GDM1 (cell line): ENCODE measurements at regions not wholly inside any gene's neighbourhood (a gene's known extent, or its start where the extent isn't known, plus 50 kb on each side); places are given as distances from the start of the nearest gene placed in this dataset.
"Not testable (repeated sequence)": the region's sequence is repeated elsewhere in the genome, so short reads cannot be mapped to it uniquely, and the experiment has no call there.

Experiments used
- DNase-seq: peaks from one replicate; lab custom pipeline; 2025; lab: John Stamatoyannopoulos, UW

- DNase-seq, result no peak
These were observed 440.9 kb upstream of the GRM3 start for GRCh38 chr7:86202833-86203232.

- no peak for DNase-seq
These were observed 441.9 kb upstream of the GRM3 start for GRCh38 chr7:86201767-86202166.

- no peak for DNase-seq
These were observed 443.7 kb upstream of the GRM3 start for GRCh38 chr7:86199881-86200614.

GRCh38 chr7:86190351-86190750 is 453.4 kb upstream of the GRM3 start:
- DNase-seq, result no peak

- no peak for DNase-seq
These were observed 462.2 kb upstream of the GRM3 start for GRCh38 chr7:86181474-86181873.

- no peak for DNase-seq
These were observed 478.9 kb upstream of the GRM3 start for GRCh38 chr7:86164827-86165226.

GRCh38 chr7:86158111-86158510 is 485.6 kb upstream of the GRM3 start:
- no peak for DNase-seq

GRCh38 chr7:86155623-86156022 is 488.1 kb upstream of the GRM3 start:
- no peak for DNase-seq

GRCh38 chr7:86152926-86153325 is 490.8 kb upstream of the GRM3 start:
- no peak for DNase-seq

- no peak for DNase-seq
These were observed 494.6 kb upstream of the GRM3 start for GRCh38 chr7:86149024-86149665.

- DNase-seq, result no peak
These were observed 495.2 kb upstream of the GRM3 start for GRCh38 chr7:86148501-86148900.

GRCh38 chr7:86137343-86137742 is 506.4 kb upstream of the GRM3 start:
- no peak for DNase-seq

GRCh38 chr7:86130268-86130667 is 513.4 kb upstream of the GRM3 start:
- DNase-seq, result no peak

GRCh38 chr7:86123476-86123875 is 520.2 kb upstream of the GRM3 start:
- no peak for DNase-seq

- DNase-seq, result no peak
These were observed 549.5 kb upstream of the GRM3 start for GRCh38 chr7:86094166-86094669.

- no peak for DNase-seq
These were observed 552.3 kb upstream of the GRM3 start for GRCh38 chr7:86091369-86091768.

- DNase-seq, result no peak
These were observed 554.3 kb upstream of the GRM3 start for GRCh38 chr7:86089455-86089854.

GRCh38 chr7:86064572-86064971 is 579.1 kb upstream of the GRM3 start:
- DNase-seq, result not testable (repeated sequence)

GRCh38 chr7:86058649-86059048 is 585.1 kb upstream of the GRM3 start:
- DNase-seq, result no peak

GRCh38 chr7:86050918-86051317 is 592.8 kb upstream of the GRM3 start:
- no peak for DNase-seq

- no peak for DNase-seq
These were observed 593.8 kb upstream of the GRM3 start for GRCh38 chr7:86049910-86050309.

- not testable (repeated sequence) for DNase-seq
These were observed 598.5 kb upstream of the GRM3 start for GRCh38 chr7:86045197-86045596.

- no peak for DNase-seq
These were observed 617.9 kb upstream of the GRM3 start for GRCh38 chr7:86025807-86026206.

GRCh38 chr7:86013662-86014061 is 630.0 kb upstream of the GRM3 start:
- DNase-seq, result no peak
